ENCODE measurements at regions not wholly inside any gene's neighbourhood (a gene's known extent, or its start where the extent isn't known, plus 50 kb on each side); places are given as distances from the start of the nearest gene placed in this dataset.
"Not testable (repeated sequence)": the region's sequence is repeated elsewhere in the genome, so short reads cannot be mapped to it uniquely, and the experiment has no call there.

DNA sequence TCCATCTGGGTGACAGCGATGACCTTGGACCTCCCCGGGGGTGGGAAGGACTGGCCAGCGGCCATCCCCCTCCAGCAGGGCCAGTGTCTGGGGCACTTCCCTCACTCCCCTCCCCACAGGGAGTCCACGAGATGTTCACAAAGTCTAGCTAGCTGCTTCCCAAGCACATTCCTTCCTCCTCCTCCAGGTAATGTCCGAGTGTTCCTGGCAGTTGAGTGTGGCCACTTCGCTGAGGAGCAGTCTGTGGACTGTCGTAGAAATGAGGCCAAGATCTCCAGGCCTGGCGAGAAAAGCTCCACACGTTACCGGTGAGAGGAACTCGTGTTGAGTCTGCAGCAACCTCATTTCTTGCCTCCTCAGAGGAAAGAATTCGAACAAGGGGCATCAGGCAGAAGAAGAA lies 425.5 kb downstream of the BRD1 start:
- DNase-seq: no peak

DNA sequence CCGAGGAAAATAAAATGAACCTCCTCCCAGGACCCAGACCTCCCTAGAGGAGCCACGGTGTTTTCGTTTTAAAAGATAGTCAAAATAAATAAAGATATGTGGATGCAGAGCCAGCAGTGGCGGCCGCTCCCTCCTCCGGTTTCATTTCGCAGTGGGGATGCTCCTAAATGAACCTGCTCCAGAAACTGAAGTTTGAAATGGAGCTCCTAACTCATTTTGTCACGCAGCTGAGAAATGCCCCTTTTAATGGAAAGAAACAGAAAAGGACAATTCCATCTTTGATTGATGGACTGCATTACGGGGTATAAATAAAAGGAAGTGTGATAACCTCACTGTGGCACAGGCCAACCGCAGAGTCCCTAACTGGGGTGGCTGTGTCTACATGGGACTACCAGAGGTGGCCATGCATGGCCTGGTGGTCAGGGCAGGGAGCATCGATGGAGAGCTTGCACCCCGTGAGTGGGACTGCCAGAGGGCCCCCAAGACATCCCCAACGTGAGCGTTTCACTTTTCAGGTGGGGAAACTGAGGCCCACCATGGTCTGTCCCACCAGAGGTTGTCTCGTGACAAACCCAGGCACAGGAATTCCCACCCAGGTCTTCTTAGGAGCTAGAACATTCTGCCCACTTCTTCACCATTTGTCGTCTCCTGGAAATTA lies 426.6 kb downstream of the BRD1 start:
- DNase-seq: no peak

DNA sequence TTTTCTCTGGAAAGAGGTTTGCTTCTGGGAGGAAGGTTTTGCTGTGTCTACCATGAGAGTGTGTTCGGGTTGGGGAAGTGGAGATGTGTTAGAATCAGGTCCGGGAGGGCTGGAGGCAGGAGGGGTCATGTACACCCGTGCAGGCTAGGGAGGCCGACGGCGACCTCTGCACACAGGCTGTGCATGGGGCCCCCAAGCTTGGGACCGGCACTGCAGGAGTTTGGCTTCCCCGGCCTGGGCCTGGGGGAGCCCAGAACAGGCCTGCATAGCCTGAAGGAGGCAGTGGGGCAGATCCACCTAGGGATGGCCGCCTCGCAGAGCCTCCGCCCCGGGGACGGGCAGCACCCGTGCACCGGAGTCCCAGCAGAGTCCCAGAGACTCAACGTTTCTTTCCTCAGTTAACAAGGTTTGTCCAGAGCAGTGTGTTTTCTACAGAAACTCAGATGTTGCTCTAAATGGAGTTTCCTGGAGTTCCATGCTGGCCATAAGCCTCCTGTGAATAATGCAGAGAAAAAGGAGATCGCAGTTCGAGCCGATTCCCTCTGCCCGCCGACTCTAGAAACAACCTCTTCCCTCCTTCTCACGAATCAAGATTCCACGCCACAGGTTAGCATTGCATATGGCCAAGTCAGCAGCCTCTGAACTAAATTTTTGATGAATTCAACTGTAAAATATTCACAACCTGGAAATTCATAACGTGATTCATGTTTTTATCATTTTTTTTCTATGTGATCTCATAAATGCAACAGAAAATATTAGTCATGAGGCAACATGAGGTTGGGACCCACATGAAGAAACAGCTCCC lies 427.3 kb downstream of the BRD1 start:
- DNase-seq: no peak

DNA sequence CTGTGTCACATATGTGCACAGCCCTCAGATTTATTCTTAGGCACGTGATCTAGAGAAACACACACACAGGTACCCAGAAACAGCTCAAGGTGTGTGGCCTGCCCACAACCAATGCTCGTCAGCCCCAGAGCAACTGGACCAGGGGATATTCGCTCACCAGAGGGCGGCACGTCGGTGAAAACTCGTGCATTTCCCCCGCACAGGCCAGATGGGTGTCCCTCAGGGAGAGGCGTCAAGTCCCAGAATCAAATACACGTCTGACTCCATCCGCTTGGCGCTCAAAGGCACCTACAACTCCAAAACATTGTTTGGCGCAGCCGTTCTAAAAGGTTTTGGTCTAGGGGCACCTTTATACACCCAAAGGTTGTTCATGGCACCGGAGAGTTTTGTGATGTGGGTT lies 429.0 kb downstream of the BRD1 start:
- no peak for DNase-seq

DNA sequence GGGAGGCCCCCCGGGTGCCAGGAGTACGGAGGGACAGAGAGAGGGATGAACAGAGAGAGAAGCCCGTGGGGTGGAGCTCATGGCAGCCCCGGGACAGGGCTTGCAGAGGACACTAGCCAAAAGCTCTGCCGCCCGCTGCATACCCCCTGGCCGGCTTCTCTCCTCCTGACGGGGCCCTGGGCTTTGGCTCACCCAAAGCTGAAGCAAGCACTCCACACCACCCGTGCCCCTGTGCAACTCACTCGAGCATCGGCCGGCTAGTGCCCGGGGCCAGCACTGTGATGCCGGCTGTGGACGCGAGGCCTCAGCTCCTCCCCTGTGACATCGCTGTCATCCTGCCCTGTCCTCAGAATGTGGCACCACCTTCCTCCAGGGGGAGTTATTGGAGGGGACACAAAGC lies 429.6 kb downstream of the BRD1 start:
- no peak for DNase-seq

DNA sequence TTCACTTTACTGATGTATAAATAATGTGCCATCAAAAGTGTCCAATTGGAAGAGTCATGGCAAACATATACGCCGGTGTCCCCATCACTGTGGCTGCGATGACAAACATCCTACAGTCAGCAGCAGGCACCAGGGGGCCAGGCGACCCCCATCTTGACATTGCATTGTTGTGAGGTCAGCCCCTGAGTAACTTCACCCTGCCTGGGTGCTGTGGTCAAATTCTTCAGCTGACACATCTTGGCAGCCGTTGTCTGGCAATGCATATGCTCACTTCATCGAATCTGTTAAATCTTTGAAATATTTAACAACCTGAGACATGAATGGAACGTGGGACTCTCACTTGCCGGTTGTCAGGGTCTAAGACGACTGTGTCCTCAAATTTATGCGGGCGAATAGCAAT lies 430.9 kb downstream of the BRD1 start:
- DNase-seq: no peak

- DNase-seq: no peak
Observed at GRCh38 chr22:49395617-49396016, 432.1 kb downstream of the BRD1 start.

DNA sequence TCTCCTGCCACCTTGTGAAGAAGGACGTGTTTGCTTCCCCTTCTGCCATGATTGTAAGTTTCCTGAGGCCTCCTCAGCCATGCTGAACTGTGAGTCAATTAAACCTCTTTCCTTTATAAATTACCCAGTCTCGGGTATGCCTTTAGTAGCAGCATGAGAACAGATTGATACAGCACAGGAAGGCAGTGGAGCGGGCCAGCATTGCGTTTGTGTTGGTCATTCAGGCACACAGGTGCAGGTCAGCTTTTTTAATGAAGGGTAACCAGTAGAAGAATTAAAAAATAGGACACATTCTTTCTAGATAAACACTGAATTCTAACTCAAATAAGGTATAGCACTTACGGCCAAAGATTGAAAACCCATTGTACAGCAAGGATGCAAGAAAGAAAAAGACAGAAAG lies 432.6 kb downstream of the BRD1 start:
- not testable (repeated sequence) for DNase-seq

- DNase-seq: no peak
Observed at GRCh38 chr22:49394116-49394785, 433.4 kb downstream of the BRD1 start.

DNA sequence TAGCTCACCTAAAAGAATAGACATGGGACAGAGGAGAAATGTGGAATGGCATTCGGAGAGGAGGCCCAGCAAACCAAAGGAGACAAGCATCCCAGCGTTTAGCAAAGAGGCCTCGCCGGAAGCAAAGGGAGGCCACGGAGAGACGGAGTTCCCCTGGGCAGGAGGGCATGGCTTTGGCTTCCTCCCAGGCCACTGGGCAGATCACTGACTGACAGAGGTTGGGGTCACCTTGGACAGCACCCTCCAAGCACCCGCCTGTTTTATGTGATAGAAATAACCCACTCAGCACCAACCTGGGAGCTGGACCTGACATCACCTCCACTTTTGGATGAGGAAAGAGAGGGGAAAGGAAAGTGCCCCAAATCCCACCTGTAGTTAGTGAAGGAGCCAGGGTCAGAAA lies 434.1 kb downstream of the BRD1 start:
- no peak for DNase-seq

DNA sequence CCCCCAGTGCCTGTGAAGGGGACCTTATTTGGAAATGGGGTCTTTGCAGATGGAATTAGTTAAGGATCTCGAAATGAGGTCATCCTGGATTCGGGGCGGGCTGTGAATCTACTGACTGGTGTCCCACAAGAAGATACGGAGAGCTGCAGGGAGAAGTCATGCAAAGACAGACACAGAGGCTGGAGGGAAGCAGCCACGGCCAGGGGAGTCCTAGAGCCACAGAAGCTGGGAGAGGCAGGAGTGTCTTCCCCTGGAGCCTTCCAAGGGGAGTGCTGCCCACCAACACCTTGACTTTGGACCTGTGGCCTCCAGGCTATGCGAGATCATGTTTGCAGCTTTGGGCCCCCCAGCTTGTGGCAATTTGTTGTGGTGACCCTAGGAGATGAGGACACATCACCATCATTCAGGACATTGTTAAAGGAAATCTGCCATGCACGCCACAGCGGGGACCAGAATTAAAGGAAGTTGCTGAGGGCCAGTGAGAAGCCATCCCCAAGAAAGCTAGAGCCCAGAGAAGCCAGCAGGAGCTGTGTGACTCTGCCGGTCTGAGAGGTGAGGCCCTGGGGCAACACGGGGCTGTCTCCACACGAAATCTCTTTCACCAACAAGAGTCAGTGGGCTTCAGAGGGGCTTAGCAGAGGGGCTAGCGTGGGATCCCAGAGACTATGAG lies 434.7 kb downstream of the BRD1 start:
- no peak for DNase-seq

DNA sequence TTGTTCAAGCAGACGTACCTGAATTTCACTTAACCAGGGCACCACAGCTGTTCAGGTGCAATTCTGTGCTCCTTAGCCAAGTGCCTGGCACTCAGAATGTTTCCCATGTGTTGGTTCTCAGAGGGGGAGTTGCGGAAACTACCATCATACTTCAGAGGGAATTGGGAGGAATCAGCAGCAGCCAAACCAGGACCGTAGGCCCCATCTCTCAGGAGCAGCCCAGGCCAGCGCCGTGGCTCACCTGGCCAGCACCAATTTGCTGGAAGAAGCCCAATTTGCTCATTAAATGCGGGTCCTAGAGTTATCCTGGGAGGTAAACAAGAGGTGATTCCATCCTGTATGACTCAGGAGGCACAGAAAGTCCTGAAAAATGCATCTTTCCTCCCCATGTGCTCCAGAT lies 435.4 kb downstream of the BRD1 start:
- no peak for DNase-seq

DNA sequence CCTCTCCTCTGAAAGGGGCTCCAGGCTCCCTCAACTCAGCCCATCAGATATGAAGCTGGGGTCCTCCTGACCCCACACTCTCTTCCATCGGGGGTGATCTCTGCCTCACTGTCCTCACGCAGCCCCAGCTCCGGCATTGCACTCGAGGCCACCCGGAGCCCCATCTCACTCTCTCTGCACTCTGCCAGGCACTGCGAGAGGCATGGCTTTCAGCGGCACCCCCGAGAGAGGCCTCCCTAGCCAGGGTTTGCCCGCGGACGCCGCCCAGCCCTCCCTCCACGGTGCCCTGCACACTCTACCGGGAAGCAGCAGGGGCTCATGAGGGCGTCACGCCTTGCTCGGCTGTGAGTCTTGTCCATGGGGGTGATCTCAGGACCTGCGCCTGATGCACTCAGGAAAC lies 436.2 kb downstream of the BRD1 start:
- no peak for DNase-seq

- DNase-seq: no peak
Observed at GRCh38 chr22:49390954-49391353, 436.7 kb downstream of the BRD1 start.

GRCh38 chr22:49383909-49384308 lies 443.8 kb downstream of the BRD1 start:
- DNase-seq: not testable (repeated sequence)

DNA sequence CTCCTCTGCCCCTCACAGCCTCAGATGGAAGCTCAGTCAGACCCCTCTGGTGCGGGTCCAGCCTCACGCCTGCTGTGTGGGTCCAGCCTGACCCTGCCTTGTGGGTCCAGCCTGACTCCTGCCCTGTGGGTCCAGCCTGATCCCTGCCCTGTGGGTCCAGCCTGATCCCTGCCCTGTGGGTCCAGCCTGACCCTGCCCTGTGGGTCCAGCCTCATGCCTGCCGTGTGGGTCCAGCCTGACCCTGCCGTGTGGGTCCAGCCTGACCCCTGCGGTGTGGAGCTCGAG lies 445.3 kb downstream of the BRD1 start:
- DNase-seq: no peak

DNA sequence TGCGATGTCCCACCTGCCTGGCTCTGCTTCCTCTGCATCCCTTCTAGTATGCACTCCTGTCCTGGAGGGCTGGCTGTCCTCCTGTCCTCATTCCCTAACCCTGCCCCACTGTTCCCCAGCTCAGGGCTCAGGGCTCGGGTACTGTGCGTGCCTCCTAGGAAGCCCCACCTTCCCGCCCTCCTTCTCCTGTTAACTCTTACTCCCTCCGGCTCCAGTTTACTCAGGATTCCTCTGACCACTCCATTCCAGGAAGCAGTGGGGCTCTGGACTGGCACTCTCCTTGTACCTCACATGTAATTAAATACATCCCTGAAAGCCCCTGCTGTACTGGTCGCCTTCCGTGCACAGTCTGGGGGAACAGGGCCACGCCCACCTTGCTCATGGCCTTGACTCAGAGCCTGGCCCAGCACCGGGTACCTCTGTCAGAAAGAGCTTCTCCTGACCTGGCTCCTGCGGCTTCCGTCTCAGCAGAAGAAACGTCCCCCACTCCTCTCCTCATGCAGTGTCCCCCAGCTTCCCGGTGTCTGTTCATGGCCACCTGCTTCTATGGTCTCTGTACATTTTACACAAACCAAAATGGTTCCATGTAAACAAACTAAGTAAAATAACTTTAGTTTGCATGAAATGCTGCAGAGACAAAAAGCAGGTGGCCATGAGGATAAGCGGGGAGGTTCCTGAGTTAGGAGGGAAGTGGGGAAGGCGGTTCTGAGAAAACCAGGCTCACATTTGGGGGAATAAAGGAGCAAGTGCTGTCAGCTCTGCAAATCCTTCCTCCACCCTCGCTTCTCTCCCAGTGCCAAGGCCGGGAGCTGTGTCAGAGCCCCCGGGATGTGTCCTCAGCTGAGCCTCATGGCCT lies 445.9 kb downstream of the BRD1 start:
- DNase-seq: no peak

DNA sequence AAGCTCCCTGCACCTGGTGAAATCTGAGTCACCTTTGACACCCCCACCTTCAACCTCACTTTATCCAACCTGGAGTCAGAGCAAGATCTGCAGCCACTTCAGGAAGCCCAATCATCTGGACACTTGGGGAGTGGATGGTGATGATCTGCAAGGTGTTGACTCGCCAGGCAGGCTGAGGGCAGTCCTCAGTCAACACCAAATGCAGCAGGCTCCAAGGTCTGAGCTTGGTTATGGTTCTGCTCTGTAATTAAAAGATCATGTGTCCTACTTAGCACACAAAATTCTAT lies 446.9 kb downstream of the BRD1 start:
- DNase-seq: no peak

- DNase-seq: no peak
Observed at GRCh38 chr22:49380095-49380827, 447.4 kb downstream of the BRD1 start.

- DNase-seq: no peak
Observed at GRCh38 chr22:49377306-49377705, 450.4 kb downstream of the BRD1 start.

- no peak for DNase-seq
Observed at GRCh38 chr22:49373801-49374226, 453.9 kb downstream of the BRD1 start.

- DNase-seq: no peak
Observed at GRCh38 chr22:49373289-49373666, 454.4 kb downstream of the BRD1 start.

All from GOT3 (cell line).